A673 (cell line): ENCODE measurements at regions not wholly inside any gene's neighbourhood (a gene's known extent, or its start where the extent isn't known, plus 50 kb on each side); places are given as distances from the start of the nearest gene placed in this dataset.

Source experiments
- EZH2 ChIP-seq: fragments of 200-600 bp; sonication (generic); IDR thresholded peaks from 2 replicates; pipeline ENCODE4 v1.6.1; 2017; ENCODE audit warnings: borderline replicate concordance, low read depth, mild to moderate bottlenecking, mixed read lengths, antibody characterized with exemption, low read length; ENCODE audit not compliant: poor library complexity, severe bottlenecking
- TF ChIP-seq, protein P1 (sequence below): fragments of 300-800, 200-600 bp; sonication (generic); conservative IDR thresholded peaks from 2 replicates; pipeline ENCODE4 v1.5.1; 2017; ENCODE audit warnings: low read depth, mild to moderate bottlenecking, antibody characterized with exemption, low read length, moderate library complexity, mixed read lengths

DNA sequence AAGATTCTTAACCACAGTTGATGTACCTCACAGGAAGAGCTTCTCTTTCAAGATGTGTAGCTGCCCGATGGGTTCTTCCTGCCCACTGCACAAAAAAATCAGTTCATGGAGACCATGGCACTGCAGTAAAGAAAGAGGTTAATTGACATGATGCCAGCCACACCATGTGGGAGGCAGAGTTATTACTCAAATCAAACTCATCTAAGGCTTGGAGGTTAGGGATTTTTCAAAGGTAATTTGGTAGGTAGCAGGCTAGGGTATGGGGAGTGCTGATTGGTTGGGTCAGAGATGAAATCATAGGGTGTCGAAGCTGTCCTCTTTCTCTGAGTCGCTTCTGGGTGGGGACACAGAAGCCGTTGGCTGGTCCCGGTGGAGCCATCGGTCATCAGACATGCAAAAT, 57.4 kb upstream of the BDH1 start:
- TF ChIP-seq, protein P1, sequence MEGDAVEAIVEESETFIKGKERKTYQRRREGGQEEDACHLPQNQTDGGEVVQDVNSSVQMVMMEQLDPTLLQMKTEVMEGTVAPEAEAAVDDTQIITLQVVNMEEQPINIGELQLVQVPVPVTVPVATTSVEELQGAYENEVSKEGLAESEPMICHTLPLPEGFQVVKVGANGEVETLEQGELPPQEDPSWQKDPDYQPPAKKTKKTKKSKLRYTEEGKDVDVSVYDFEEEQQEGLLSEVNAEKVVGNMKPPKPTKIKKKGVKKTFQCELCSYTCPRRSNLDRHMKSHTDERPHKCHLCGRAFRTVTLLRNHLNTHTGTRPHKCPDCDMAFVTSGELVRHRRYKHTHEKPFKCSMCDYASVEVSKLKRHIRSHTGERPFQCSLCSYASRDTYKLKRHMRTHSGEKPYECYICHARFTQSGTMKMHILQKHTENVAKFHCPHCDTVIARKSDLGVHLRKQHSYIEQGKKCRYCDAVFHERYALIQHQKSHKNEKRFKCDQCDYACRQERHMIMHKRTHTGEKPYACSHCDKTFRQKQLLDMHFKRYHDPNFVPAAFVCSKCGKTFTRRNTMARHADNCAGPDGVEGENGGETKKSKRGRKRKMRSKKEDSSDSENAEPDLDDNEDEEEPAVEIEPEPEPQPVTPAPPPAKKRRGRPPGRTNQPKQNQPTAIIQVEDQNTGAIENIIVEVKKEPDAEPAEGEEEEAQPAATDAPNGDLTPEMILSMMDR, result no peak
- TF ChIP-seq EZH2, result no peak
